ENCODE measurements at regions not wholly inside any gene's neighbourhood (a gene's known extent, or its start where the extent isn't known, plus 50 kb on each side); places are given as distances from the start of the nearest gene placed in this dataset.
"Not testable (repeated sequence)": the region's sequence is repeated elsewhere in the genome, so short reads cannot be mapped to it uniquely, and the experiment has no call there.

DNA sequence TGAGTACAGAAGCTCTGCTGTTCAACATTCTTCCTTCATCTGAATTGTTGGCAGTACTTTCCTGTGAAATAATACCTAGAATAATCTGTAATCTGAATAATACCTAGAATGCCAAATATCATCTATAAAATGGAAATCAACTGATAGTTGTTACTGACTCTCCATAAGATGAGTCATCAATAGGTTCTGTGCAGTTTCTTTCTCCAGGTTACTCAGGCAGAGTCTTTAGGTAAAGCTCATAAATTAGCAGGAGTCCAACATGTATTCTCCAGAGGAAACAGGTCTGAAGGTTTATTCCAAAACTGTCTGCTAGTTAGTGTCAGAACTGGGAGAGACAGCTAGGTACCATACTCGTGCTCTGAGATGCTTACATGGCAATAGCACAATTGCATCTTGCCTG, 282.0 kb upstream of the MAP2 start:
- Histone ChIP-seq H3K27ac (ENCODE audit: low read depth in 1 of 2, low read length in 2 of 2) (no peak overlapping the region), H3K36me3 (ENCODE audit: control insufficient read depth in 4 of 4, insufficient read depth in 3 of 4, low read depth in 1 of 4, low read length in 3 of 4) (no peaks in the 10 kb centered on the region), H3K27me3 (ENCODE audit: control insufficient read depth in 4 of 4, insufficient read depth in 4 of 4, low read length in 3 of 4) (no peaks in the 10 kb centered on the region), H3K9ac (ENCODE audit: low read depth in 1 of 2, low read length in 2 of 2) (no peak overlapping the region), H3K4me3 (ENCODE audit: low read depth in 1 of 3, low read length in 3 of 3) (no peak overlapping the region), H3K9me3 (ENCODE audit: control insufficient read depth in 4 of 4, low read length in 3 of 4) (no peaks in the 10 kb centered on the region), H3K4me1 (ENCODE audit: control insufficient read depth in 4 of 4, insufficient read depth in 4 of 4, low read length in 3 of 4) (no peaks in the 10 kb centered on the region)
- WGBS = 70% methylated on average over 1 of the region's 1 CpG
- DNase-seq (ENCODE audit: low spot score) = no peak
- no peak for TF ChIP-seq FOXA1 (IDR thresholded peaks at IDR 0.05)
- TF ChIP-seq, protein P1, sequence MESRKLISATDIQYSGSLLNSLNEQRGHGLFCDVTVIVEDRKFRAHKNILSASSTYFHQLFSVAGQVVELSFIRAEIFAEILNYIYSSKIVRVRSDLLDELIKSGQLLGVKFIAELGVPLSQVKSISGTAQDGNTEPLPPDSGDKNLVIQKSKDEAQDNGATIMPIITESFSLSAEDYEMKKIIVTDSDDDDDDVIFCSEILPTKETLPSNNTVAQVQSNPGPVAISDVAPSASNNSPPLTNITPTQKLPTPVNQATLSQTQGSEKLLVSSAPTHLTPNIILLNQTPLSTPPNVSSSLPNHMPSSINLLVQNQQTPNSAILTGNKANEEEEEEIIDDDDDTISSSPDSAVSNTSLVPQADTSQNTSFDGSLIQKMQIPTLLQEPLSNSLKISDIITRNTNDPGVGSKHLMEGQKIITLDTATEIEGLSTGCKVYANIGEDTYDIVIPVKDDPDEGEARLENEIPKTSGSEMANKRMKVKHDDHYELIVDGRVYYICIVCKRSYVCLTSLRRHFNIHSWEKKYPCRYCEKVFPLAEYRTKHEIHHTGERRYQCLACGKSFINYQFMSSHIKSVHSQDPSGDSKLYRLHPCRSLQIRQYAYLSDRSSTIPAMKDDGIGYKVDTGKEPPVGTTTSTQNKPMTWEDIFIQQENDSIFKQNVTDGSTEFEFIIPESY (IDR thresholded peaks at IDR 0.05) = no peak
- TF ChIP-seq JUND (IDR thresholded peaks at IDR 0.05) = no peak
- TF ChIP-seq EGR1 (IDR thresholded peaks at IDR 0.05; ENCODE audit: low read depth in 2 of 2) = no peak
- TF ChIP-seq SP1 (IDR thresholded peaks at IDR 0.05) = no peak
- TF ChIP-seq, protein P2, sequence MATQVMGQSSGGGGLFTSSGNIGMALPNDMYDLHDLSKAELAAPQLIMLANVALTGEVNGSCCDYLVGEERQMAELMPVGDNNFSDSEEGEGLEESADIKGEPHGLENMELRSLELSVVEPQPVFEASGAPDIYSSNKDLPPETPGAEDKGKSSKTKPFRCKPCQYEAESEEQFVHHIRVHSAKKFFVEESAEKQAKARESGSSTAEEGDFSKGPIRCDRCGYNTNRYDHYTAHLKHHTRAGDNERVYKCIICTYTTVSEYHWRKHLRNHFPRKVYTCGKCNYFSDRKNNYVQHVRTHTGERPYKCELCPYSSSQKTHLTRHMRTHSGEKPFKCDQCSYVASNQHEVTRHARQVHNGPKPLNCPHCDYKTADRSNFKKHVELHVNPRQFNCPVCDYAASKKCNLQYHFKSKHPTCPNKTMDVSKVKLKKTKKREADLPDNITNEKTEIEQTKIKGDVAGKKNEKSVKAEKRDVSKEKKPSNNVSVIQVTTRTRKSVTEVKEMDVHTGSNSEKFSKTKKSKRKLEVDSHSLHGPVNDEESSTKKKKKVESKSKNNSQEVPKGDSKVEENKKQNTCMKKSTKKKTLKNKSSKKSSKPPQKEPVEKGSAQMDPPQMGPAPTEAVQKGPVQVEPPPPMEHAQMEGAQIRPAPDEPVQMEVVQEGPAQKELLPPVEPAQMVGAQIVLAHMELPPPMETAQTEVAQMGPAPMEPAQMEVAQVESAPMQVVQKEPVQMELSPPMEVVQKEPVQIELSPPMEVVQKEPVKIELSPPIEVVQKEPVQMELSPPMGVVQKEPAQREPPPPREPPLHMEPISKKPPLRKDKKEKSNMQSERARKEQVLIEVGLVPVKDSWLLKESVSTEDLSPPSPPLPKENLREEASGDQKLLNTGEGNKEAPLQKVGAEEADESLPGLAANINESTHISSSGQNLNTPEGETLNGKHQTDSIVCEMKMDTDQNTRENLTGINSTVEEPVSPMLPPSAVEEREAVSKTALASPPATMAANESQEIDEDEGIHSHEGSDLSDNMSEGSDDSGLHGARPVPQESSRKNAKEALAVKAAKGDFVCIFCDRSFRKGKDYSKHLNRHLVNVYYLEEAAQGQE (IDR thresholded peaks at IDR 0.05) = no peak
- TF ChIP-seq HNF4A (conservative IDR thresholded peaks at IDR 0.05) = no peak
- TF ChIP-seq RXRA (IDR thresholded peaks at IDR 0.05) = no peak
- no peak for TF ChIP-seq GABPA (IDR thresholded peaks at IDR 0.05 in 1 of 2, conservative IDR thresholded peaks at IDR 0.05 in 1 of 2)
- no peak for TF ChIP-seq MAX (IDR thresholded peaks at IDR 0.05)
- TF ChIP-seq TAF1 (conservative IDR thresholded peaks at IDR 0.05) = no peak
- no peak for TF ChIP-seq ATF3 (IDR thresholded peaks at IDR 0.05)

- not testable (repeated sequence) for H3K4me1 ChIP-seq (ENCODE audit: control insufficient read depth in 4 of 4, insufficient read depth in 4 of 4, low read length in 3 of 4); DNase-seq (ENCODE audit: low spot score); H3K9me3 ChIP-seq (ENCODE audit: control insufficient read depth in 4 of 4, low read length in 3 of 4); H3K27ac ChIP-seq (ENCODE audit: low read depth in 1 of 2, low read length in 2 of 2); H3K27me3 ChIP-seq (ENCODE audit: control insufficient read depth in 4 of 4, insufficient read depth in 4 of 4, low read length in 3 of 4); H3K36me3 ChIP-seq (ENCODE audit: control insufficient read depth in 4 of 4, insufficient read depth in 3 of 4, low read depth in 1 of 4, low read length in 3 of 4); H3K4me3 ChIP-seq (ENCODE audit: low read depth in 1 of 3, low read length in 3 of 3); H3K9ac ChIP-seq (ENCODE audit: low read depth in 1 of 2, low read length in 2 of 2)
- 88% methylated on average over 30 of the region's 30 CpGs for WGBS
These were observed 278.6 kb upstream of the MAP2 start for GRCh38 chr2:209145220-209145691.
